ENCODE measurements at regions not wholly inside any gene's neighbourhood (a gene's known extent, or its start where the extent isn't known, plus 50 kb on each side); places are given as distances from the start of the nearest gene placed in this dataset.

DNA sequence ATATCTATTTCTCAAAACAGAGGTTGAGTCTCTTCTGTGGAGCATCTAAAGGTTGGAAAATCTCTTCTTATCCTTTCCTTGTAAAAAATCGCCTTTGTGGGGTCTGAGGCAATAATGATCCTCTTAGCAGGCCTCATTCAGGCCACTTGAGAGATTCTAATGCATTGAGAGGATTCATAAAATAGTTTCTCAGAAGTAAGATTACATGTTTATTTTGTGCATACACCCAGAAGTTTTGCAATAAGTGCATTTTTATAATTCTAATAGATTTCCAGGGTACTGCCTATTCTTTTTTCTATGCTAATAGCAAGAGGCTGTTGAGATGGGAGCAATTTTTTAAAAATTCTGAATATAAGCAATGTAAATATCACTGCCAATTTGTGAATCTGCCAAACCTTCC lies 342.2 kb upstream of the KLF12 start:
- TF ChIP-seq, protein P1, sequence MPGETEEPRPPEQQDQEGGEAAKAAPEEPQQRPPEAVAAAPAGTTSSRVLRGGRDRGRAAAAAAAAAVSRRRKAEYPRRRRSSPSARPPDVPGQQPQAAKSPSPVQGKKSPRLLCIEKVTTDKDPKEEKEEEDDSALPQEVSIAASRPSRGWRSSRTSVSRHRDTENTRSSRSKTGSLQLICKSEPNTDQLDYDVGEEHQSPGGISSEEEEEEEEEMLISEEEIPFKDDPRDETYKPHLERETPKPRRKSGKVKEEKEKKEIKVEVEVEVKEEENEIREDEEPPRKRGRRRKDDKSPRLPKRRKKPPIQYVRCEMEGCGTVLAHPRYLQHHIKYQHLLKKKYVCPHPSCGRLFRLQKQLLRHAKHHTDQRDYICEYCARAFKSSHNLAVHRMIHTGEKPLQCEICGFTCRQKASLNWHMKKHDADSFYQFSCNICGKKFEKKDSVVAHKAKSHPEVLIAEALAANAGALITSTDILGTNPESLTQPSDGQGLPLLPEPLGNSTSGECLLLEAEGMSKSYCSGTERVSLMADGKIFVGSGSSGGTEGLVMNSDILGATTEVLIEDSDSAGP (CRISPR knock-in tag; IDR thresholded peaks at IDR 0.05) = no peak
- TF ChIP-seq ZSCAN32 (CRISPR knock-in tag; IDR thresholded peaks at IDR 0.05) (no peak), SIN3B (IDR thresholded peaks at IDR 0.05; ENCODE audit: low read depth) (no peak), HLTF (IDR thresholded peaks at IDR 0.05) (no peak), ZNF146 (CRISPR knock-in tag; IDR thresholded peaks at IDR 0.05; ENCODE audit: unreplicated experiment) (no peak), KDM1A (IDR thresholded peaks at IDR 0.05) (no peak), EZH2 (IDR thresholded peaks at IDR 0.05; ENCODE audit: borderline replicate concordance, low read depth, low read length) (no peak), FOXA3 (CRISPR knock-in tag; conservative IDR thresholded peaks at IDR 0.05 in 1 of 2, IDR thresholded peaks at IDR 0.05 in 1 of 2) (no peak), FOSL1 (tag; conservative IDR thresholded peaks at IDR 0.05) (no peak), ZNF121 (CRISPR knock-in tag; conservative IDR thresholded peaks at IDR 0.05) (no peak), FOXM1 (IDR thresholded peaks at IDR 0.05; ENCODE audit: low read depth) (no peak), FOXM1 (CRISPR knock-in tag; IDR thresholded peaks at IDR 0.05; ENCODE audit: low read depth) (no peak), ETV5 (CRISPR knock-in tag; IDR thresholded peaks at IDR 0.05; ENCODE audit: low read depth) (no peak), ELF2 (CRISPR knock-in tag; IDR thresholded peaks at IDR 0.05) (no peak)
- TF ChIP-seq, protein P2, sequence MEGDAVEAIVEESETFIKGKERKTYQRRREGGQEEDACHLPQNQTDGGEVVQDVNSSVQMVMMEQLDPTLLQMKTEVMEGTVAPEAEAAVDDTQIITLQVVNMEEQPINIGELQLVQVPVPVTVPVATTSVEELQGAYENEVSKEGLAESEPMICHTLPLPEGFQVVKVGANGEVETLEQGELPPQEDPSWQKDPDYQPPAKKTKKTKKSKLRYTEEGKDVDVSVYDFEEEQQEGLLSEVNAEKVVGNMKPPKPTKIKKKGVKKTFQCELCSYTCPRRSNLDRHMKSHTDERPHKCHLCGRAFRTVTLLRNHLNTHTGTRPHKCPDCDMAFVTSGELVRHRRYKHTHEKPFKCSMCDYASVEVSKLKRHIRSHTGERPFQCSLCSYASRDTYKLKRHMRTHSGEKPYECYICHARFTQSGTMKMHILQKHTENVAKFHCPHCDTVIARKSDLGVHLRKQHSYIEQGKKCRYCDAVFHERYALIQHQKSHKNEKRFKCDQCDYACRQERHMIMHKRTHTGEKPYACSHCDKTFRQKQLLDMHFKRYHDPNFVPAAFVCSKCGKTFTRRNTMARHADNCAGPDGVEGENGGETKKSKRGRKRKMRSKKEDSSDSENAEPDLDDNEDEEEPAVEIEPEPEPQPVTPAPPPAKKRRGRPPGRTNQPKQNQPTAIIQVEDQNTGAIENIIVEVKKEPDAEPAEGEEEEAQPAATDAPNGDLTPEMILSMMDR (IDR thresholded peaks at IDR 0.05 in 2 of 3, conservative IDR thresholded peaks at IDR 0.05 in 1 of 3; ENCODE audit: insufficient read depth in 2 of 3, low read depth in 1 of 3, low read length in 3 of 3) = no peak

All from K562 (cell line).